SHP77 (cell line): ENCODE measurements at regions not wholly inside any gene's neighbourhood (a gene's known extent, or its start where the extent isn't known, plus 50 kb on each side); places are given as distances from the start of the nearest gene placed in this dataset.

Experiments used
- DNase-seq, 2 experiments: peaks; one replicate each; lab custom pipeline; 2025; lab: John Stamatoyannopoulos, UW

DNA sequence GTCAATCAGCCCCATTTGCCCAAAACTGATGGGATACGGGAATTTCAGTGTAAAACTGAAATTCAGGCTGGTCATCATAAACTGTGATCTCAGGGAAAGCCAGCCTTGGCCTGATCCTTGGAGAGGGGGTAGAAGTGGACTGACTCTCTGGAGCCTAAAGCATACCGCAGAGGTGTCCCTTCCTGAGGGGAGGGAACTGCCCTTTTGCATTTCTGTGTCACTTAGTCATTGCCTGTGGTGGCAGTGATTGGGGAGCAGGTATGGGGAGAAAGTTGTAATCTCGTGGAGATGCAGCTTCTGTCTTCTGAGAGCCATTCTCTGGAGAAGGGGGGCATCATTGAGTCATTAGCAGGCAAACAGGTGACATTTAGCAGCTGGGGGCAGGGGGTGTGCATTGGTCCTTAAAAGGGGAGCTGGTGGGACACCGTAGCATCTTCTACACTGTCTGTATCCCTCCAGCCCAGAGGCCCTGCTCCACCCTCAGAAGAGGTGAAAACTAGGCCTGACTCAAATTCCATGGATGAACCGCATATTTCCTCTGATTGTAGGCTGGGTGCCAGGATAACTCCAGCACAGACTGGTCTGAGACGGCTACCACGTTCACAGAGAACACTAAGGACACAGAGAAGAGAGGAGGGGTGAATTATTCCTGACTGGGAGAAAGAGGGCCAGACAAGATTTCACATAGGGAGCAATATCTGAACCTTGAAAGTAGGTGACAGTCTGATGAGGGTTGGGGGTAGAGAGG lies 143.3 kb downstream of the SEC61B start:
- DNase-seq = no peak

DNA sequence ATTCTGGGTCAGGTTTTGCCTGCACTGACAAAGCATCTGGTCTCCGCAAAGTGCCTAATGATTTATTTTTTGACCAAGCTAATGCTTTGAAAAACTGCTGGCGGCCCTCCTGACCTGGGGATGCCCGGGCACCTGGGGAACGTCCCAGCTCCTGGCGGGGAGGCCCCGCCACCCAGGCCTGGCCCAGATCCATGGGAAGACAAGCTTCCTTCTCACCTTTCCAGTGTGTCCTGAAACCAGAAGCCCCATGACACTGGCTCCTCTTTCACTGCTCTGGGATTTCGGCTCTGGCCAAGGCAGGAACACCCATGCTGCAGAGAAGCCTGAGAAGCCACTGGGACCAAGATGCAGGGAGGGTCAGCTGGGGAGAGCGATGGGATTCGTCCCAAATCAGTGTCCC lies 144.1 kb downstream of the SEC61B start:
- DNase-seq = no peak

DNA sequence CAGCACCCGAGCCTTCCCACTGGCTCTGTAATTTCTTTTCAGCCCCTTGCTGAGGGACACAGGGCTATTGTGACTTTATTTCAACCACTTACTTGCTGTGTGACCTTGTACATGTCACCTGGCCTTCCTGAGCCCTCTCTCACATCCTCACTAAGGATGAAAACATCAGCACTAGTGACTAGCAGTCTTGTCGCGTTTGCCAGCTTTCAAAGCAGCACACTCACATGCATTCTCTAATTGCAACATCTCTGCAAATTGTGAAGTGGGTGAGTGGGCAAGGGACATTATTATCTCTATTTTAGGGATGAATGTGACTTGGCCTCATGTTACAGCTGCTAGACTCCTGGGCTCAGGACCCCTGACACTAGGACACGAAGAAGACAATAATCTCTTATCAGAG lies 144.5 kb downstream of the SEC61B start:
- DNase-seq = no peak

DNA sequence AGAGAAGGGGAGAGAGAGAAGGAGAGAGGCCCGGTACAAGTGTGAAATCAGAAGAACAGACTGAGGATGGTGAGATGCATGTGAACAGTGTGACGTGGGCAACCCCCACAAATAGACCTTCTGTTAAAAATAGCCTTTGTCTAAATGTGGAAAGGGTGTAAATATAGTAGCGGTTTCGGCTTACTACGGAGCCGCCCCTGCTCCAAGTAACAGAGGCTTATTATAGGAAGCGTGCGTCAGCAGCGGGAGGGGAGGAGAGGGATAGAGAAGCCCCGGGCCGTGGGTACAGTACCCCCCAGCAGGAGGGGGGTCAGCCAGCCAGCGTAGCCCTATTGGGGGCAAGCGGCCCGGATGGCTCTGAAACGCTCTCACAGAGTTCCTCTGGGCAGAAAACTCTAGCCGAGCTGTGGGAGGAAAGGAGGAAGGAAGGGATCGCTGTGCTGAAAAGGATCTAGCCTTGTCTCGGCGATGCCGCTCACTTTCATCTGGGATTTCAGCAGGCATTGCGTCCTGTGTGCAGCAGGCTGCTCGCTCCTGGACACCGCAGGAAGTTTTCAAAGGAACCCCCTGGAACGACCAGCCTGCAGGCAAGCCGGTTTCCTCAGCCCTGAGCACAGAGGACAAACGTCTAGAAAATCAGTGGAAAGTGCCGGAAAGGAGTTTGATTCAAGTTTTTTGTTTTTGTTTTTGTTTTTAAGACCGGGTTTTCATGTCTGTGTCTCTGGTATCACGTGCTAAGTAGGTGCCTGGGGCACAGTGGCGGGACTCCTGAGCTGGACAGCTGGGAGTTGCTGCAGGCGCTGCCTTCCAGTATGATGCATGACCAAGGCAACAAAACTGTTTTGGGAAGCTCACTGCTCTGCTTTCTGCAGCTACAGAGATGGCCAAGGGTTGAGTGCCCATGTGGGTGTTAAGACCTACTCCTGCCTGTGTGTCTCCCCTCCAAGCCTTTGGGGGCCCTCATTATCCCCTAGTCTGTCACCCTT lies 146.6 kb downstream of the SEC61B start:
- no peak for DNase-seq

DNA sequence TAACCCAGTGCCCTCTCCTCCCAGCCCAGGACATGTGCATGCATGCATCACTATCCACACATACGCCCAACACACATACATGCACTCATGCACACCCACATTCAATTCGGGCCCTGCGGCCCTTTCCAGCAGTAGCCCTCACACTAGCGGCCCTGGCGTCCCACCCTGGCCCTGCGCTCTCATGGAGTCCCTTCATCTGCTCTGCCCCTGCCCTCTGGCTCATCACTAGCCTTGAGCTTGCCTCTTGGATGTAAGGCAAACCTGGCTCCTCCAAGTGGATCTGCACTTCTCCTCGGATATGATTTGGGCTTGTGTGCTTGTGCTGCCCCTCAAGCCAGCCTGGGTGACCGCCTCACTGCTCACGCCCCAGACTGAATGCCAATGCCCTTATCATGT lies 147.2 kb downstream of the SEC61B start:
- no peak for DNase-seq

DNA sequence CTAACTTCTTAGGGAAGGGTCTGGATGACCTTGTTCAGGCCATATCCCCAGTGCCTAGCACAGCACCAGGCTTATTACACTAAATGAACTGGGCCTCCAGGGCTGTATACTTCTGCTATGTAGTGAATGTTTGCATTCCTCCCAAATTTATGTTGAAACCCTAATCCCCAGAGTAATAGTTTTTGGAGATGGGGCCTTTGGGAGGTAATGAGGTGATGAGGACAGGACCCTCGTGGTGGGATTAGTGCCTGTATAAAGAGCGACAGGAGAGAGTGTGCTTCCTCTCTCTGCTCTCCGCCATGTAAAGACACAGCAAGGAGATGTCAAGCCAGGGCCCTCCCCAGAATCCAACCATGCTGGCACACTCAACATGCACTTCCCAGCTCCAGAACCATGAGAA lies 148.3 kb downstream of the SEC61B start:
- no peak for DNase-seq

DNA sequence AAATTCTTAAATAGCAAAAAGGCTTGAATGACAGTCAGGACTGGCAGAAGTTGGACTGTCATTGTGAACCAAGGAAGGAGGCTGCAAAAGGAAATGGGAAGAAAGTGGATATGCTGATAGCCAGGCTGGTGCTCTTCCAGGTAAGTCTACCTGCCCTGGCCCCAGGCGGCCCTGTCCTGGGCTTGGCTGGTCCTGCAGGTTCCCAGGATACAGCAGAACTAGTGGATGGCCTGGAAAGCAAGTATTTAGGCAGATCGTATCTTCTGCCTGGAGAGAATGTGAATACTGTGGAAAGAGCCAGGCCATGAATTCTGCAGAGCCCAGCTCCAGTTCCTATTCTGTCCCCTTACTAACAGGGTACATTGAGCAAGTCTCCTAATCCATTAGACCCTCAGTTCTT lies 149.3 kb downstream of the SEC61B start:
- no peak for DNase-seq

DNA sequence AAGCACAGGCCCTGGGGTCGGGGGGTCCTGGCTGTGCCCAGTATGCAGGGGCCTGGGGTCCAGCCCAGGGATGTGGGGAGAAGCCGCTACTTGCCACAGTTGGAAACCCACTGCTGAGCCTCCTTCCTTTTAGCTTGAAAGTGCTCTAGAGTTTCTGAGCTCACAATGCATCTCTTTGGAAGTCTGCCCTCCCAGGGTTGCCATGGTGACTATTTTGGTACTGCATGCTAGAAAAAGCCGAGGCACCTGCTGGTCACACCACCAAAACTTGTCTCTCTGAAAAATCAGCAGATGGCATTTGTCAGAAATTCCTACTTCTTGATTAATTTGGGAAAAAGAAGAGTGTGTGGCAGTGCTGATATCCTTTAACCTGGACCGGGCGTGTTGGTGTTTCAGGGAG lies 151.8 kb downstream of the SEC61B start:
- no peak for DNase-seq

DNA sequence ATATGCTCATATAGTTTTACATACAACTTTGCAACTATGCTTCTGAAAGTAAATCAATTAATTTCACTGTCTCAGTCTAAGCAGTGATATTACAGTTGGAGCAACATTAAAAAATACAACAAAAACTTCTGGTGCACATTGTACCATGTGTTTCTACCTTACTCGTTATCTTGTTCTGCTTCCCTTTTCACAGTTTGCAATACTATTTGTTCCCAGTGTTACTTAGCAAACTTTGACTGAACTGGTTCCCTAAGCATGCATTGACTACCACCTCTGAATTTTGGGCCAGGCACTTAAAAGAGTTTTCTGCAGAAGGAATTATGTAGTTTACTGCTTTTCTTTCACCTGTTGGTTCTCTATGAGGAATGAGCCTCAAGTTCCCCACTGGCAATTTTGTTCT lies 152.7 kb downstream of the SEC61B start:
- DNase-seq = no peak

DNA sequence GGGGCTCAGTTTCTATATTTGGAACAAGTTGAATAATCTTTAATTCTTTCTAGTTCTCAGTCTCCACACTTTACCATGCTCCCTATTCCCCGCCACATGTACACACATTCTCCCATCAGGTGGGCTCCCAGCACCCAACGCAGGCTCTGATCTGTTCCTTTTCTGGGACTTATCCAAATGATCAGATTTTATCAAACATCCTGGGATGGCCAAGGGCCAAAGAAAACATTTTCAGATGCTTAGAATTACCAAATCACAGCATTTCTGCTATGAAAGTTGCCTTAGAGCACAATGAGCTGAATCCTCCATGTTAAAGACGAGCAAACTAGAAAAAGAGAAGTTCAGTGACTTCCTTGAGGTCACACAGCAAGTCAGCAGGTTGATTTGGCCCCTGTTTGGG lies 153.4 kb downstream of the SEC61B start:
- DNase-seq = no peak

DNA sequence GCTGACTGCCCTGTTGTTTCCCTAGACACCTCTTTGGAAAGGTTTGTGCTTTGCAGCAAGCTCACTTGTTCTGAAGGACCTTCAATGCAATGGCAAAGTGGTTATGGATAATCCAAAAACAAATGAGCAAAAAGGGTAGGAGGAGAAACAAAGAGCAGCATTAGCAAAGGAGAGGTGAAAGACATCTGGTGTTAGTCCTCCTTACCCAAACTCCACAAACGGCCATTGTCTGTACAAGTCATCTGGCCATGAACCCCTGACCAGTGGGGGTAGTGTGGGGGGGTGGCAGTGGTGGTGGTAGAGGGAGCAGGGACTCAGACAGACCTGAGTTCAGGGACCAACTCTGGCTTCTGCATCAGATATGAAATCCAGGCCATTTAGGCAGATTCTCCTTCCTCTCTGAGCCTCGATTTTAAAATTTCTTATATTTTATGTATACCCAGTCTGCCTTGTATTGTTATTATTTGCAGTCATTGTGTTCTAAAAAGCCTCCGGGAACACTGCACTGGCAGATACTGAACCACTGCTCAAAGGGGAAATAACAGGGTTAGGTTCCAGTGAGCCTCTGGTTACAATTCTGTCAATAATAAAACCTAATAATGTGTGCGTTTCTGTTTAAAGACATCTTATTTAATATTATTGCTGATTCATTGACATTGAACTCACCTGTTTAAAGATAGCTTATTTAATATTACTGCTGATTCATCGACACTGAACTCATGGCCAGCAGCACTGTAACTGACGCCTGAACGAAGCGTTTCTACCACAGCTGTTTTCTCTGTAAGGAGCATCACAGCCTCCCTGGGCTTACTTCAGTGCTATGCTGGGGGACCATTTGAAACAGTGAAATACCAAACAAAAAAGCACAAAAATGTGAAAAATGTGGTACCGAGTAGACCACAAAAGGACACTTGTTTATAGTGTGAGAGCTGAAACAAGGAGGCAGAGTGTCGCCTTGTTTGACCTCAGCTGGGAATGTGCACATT lies 156.0 kb downstream of the SEC61B start:
- no peak for DNase-seq

DNA sequence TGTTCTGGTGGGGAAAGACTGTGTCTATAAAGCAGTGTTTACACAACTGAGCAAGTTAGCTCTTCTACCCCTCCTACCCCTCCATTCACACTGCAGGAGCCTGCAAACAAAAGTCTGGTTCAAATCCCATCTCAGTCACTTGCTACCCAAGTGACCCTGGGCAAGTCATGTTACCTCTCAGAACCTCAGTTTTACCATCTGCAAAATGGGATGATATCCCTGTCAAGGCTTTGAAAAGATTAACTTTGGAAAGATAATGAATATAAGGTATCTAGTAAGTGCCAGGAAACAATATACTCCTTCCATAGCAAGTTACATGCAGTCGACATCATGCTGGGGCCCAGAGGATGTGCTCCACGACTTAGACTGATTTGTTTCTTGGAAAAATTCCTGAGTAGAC lies 161.5 kb downstream of the SEC61B start:
- no peak for DNase-seq

DNA sequence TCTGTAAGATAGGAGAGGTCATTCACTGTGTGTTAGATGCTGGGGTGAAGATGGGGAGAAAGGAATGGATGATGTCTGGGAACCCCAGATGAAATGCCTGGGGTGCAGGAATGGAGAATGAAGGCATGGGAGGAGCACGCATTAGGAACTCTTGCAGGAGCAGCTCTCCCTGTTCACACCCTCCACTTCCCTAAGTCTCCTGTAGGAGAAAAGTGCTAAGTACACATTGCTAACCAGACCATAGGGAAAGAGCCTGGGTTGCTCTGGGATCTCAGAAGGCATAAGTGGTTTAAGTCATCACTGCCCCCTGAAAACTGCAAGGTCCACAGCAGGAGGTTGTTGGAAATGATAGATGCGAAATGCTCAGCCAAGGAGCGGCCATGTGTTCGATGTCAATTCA lies 163.1 kb downstream of the SEC61B start:
- DNase-seq = no peak

DNA sequence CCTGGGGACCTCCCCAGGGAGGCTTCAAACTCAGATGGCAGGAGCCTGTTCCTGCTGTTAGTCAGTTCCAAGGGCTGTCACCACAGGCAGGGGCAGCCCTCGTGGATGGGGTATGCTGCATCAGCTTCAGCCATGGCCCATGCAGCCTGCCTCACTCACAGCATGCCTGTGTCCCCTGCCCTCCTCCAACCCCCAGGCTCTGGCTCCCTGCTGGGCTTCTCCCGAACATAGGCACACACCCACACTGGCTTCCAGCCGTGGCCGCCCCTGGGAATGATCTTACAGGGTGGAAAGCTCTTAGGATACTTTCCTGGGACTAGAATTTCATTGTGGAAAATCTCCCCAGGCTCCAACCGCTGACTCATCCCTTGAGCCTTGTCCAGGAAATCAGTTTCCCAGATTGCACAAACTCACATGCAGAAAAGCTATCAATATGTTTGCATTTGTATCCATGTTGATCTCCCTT lies 163.8 kb downstream of the SEC61B start:
- no peak for DNase-seq

DNA sequence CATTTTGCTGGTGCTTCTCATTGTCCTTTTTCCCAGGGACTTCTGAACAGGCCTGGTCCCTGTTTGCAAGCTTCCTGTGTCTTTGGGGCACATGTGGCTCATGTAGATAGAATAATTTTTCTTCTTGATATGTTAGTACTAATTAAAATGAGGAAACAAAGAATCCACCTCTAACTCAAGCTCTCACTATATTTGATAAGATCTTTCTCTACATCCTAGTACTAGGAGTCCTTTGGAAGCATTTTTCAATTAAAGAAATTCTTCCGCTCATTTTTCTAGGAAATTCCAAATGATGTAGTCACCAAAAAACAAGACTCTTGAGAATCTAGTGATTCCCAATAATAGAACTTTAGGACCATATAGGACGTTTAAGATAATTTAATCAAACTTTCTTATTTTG lies 165.3 kb downstream of the SEC61B start:
- no peak for DNase-seq

DNA sequence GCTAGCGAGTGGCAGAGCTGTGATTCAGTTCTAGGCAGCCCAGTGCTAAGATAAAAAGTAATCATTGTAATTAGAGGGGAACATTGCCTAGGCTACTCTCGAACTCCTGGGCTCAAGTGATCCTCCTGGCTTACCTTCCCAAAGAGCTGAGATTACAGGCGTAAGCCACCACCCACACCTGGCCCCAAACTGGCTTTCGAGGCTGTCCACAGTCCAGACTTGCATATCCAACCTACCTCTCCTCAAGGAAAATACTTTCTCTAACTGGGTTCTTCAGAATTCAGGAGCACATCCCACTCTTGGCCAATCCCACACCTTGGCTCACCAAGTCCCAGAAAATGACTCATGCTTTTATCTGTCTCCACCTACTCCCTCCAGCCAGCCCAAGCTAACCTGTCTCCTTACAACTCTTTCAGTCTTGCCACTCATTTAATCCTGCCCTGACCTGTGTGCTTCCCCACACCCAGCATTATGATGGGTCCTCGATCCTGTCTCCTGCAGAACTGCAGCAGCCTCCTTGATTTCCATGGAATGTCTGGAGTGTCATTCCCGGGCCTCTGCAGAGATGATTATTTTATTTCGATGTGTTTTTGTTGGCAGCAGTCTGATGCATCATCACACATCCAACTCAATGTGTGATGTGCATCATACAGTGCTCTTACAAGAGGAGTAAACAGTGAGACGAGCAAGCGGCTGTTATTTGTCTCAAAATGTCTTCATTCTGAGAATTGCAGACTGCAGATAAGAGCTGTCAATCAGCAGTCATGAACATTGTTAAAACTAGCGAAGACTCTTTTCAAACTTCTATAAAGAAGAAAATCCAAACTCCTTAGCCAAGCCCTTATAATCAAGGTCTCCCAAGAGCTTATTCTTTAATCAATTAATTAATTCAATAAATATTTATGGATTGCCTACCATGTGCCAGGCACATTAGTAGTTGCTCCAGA lies 167.3 kb downstream of the SEC61B start:
- DNase-seq = no peak

DNA sequence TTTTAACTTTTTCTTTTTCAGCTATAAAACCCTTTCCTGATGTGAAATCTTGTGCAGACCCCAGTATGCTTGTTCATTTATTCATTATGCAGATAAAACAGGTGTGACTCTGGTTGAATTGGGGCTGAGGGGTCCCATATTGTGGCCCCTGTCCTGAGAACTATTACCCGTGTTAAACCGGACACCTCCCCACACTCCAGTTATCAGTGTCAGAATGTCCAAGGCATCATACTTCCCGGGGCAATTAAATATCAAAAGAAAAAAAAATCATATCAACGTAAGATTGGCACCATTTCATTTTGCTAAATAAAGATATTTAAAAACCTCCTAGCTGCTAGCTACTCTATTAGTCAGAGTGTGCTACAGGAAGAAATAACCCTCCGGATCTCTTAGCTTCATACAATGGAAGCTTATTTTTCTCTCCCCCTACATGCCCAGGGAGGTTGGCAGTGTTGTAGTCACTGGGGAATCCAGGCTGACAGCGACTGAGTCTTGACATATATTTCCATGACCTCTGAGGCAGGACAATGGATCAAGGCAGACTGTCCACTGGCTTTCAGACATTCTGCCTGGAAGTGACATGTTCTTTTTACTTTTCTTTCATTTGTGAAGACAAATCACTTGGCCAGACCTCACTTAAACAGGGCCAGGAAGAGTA lies 170.0 kb downstream of the SEC61B start:
- DNase-seq = no peak

DNA sequence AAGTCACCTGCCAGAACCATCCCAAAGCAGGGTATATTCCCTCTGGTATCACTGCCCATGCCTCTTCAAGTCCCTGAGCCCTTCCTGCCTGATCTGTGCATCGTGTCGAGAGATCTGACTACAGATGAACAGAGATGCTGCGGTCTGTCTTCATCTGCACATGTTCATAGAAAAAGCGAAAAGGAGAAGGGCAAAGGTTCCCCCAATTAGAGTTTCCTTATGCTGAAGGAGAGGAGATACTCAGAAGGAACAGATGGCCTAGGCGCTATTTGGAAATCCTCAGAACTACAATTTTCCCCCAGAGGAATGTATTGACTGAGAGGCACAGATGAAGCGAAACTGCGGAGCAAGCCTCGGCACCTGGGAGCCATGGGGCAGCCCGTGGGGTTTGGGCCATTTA lies 170.9 kb downstream of the SEC61B start:
- no peak for DNase-seq

DNA sequence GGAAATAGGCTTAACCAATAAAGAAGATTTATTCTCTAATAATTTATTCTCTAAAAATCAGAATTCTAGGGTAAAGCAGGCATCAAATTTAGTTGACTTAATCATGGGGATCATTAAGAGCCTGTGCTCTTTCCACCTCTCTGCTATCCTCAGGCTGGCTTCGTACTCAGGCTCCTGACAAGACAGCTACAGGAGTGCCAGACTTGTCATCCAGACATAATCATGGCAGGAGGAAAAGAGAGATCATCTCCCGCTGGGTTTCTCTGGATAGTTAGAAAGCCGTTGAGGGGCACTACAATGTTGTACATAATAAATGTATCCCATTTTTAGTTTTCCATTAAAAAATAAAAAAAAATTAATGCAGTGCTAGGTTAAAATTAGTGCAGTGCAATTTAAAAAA lies 171.9 kb downstream of the SEC61B start:
- no peak for DNase-seq

DNA sequence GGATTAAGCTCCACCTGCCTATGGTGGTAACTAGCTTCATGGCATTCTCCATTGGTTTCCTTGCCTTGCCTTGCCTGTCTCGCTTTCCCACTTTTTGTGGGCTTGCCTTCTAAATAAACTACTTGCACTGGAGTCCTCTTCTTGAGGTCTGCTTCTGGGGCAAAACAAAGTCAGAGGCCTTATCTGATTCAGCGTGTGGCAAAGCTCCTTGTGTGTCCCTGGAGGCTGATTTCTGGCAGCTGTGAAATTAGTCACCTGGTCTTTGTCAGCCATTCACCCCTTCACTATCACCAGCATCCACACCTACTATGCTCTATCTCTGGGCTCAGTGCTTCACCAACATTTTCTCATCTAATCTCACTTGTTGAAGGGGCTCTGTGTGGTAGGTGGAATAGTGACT lies 176.2 kb downstream of the SEC61B start:
- no peak for DNase-seq
